ENCODE measurements at regions not wholly inside any gene's neighbourhood (a gene's known extent, or its start where the extent isn't known, plus 50 kb on each side); places are given as distances from the start of the nearest gene placed in this dataset.

GRCh38 chr15:20272422-20273184 lies 269.0 kb downstream of the GOLGA6L6 start:
- TF ChIP-seq CTCF (IDR thresholded peaks at IDR 0.05) (no peak), TCF7L2 (IDR thresholded peaks at IDR 0.05; ENCODE audit: low read depth, low read length) (no peak), SIN3A (IDR thresholded peaks at IDR 0.05; ENCODE audit: borderline replicate concordance, insufficient read depth, low read depth, low read length) (no peak), REST (IDR thresholded peaks at IDR 0.05; ENCODE audit: insufficient read depth in 1 of 2, low read depth in 2 of 2, low read length in 1 of 2) (no peak)

All from Panc1 (cell line).